NCI-H2196 treated with DMSO at 0.1 percent for 48 hours (cell line): ENCODE measurements at regions not wholly inside any gene's neighbourhood (a gene's known extent, or its start where the extent isn't known, plus 50 kb on each side); places are given as distances from the start of the nearest gene placed in this dataset.
A peak's percentile ranks its signal among the peaks of the same experiment; 100 is the strongest.
"Not testable (repeated sequence)": the region's sequence is repeated elsewhere in the genome, so short reads cannot be mapped to it uniquely, and the experiment has no call there.

Experiments
- DNase-seq: peaks from one replicate; lab custom pipeline; 2025; ENCODE audit not compliant: unreplicated experiment; lab: John Stamatoyannopoulos, UW

DNA sequence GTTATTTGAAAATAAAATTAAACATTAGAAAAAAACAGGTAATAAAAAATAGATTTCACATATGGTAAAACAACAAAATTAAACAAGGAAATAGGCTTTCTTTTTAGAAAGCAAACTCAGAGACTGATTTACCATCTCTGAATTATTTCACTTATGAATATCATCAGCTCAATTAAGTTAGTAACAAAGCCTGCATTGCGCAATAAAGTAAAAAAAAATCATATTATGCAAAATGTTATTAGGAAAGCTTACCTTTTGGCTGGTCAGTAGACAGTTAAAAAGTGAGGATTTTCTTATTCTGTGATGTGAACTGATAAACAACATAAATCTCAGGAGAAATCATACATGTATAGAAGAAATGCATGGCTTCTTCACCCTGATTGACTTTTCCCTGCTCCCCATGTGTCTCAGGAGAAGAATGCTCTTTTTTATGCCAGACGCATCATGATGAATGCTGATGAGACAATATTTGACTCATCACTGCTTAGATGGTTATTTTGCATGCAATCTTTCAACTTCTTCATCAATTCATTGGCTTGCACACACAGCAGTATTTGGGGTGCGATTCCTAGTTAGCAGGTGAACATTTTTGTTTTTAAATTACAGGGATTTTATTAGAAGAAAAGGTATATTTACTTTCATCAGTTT lies 124.5 kb upstream of the USP15 start:
- no peak for DNase-seq

DNA sequence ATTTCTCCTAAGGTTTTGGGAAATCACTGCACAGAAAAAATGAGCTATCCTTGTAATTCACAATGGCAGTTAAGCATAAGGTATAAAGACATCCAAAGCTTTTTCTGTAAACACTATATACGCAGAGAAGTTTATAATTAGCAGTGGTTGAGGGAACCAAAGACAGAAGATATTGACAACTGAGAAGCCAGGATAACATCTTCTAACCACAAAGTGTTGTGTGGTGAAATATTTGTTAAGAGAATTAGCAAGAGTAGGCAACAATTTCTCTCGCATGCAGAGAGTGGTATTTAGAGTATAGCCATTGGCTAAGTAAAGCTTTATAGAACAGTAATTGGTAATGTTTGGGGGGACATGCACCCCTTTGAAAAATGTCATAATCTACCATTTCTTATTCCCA lies 123.7 kb upstream of the USP15 start:
- no peak for DNase-seq

DNA sequence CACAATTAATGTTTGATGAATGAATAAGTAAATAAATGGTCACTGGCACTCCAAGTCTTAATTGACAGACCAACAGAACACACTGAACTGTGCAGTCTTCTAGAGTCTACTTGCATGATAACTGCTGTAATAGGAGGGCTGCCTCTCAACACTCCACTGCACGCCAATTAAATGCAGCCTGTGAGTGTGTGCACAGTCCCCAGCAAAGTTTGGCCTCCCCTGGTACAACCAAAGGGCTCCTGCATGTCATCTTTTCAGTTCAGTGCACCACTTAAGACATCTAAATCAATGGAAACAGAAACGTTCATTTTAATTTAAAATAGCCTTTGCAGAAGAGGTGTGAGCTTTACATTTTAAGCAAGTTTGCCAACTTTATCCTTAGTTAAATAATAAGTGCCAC lies 121.7 kb upstream of the USP15 start:
- DNase-seq = no peak

DNA sequence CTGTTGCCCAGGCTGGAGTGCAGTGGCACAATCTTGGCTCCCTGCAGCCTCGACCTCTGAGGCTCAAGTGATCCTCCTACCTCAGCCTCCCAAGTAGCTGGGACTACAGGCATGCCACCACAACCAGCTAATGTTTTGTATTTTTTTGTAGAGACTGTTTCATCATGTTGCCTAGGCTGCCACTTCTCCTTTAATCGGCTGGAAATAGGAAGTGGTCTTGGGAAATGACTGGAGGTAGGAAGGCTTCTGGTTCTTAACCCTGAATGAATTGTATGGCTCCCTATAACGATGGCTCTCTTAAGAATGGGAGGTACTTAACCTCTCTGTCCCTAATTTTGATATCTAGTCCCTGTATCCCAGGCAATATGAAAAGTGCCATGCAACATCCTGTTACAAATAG lies 113.9 kb upstream of the USP15 start:
- no peak for DNase-seq

DNA sequence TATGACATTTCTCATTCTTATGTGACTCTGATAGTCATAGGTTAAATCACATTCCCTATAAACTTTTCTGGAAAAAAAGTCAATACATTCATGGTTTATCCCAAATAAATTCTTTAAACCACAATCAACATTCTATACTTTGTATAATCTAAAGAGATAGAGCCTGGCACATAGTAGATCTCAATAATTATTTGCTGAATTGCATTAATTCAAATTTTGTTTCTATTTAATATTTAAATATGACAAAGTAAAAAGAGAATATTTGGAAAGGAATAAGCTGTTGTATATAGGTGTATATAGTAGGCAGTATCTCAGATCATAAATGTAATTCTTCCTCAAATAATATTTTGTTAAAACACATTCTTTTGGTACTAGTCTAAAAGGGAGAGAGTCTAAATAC lies 102.2 kb upstream of the USP15 start:
- DNase-seq = no peak

DNA sequence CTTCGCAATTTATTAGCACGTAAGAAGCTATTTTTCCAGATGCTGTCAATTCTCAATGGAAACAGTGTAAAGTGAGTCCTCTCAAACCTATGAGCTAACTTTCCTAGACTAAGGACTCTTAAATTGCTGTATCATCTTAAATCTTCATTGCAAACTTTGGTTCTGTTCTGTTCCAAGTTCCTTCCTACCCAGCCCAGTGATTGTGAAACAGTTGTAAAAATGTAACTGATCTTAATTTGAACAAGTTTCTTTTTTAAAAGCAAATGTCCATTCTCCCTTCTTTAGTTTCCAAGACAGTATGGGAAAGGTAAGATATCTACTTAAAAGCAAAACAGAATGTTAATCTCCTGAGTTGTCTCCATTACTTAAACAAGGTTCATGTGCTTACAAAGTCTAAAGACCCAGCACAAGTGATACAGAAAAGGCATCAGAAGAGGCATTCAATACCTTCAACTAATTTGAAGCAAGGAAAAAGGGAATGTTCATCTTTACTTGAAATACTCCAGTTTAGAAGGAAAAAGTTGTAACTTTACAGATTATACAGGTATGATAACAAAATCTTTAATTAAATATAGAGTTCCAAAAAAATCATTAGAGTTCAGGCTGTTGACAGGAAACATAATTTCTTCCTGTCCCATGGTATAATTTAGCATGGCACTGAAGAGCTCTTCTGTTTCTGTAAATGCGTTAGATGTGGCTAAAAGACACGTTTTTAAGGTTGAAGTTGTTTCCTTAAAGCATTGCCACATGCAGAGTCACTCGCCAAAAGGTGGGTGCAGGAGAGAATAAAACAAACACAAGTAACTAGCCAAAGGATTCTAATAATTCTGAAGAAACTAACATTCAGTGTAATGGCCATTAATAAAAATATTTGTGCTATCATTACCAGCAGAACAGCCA lies 101.5 kb upstream of the USP15 start:
- no peak for DNase-seq

DNA sequence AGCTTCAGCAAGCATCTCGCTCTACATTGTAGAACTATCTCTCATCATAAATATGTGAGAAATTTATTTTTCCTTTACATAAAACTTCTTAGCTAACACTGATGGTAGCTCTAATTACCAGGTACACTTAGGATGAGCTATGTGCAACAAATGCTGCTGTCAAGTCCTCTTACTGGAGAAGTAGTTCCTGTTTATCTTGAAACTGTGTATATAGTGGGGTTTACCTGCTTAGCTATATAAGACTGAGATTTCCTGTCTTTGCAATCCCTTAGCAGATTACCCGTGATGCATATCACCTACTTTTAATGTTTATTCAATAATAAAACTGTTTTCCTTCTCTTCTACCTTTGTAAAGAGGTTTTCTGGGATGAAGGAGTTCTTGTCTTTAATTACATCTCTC lies 98.0 kb upstream of the USP15 start:
- no peak for DNase-seq

DNA sequence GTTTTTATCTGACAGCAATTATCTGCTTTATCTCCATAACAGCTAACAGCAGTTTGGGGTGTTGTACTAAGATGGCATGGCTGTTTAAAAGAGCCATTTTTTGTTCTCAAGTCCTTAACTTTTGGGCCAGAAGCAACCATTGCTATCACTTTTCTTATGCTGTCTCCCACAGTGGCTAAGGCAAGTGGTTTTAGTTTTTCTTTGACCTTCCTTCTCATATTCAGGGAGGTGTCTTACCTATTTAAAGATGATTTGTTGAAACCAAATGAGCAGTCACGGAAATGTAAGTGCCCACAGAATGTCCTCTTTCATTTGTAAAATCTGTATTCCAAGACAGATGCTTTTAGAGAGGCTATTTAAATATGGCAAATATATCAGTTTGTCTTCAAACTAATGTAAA lies 96.8 kb upstream of the USP15 start:
- DNase-seq = no peak

DNA sequence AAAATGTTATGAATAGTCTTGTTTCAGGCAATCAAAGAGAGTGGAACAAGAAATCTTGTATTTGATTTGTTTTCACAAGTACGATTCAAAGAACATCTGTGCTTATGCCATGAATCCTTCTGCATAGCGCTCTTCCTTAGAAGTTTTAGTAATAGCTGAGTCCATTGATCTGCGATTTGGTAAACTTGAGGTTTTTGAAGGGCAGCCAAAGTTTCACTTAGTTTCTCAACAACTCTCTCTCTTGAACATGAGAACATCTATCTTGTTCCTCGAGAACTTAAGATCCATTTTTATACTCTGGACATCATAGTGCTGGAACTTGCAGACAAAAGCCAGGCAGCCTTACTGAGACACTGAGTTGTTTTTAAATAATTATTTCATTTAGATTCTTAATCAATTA lies 96.2 kb upstream of the USP15 start:
- no peak for DNase-seq

DNA sequence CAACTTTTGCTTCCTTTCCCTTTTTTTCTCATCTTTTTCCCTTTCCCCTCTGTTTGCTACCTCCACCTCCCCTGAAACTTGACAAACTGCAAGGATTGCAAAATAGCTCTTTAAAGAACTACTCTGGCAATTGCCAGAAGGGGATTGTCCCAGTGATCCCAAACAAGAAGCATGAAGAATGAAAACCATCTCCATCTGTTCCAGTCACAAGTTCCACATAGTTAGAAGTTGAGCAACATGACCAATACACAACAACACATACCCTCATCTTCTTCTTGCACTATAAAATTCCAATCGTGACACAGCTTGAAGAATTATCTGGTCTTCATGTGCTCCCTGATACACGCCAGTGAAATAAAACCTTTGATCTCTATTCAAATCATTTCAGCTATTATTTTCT lies 93.7 kb upstream of the USP15 start:
- no peak for DNase-seq

DNA sequence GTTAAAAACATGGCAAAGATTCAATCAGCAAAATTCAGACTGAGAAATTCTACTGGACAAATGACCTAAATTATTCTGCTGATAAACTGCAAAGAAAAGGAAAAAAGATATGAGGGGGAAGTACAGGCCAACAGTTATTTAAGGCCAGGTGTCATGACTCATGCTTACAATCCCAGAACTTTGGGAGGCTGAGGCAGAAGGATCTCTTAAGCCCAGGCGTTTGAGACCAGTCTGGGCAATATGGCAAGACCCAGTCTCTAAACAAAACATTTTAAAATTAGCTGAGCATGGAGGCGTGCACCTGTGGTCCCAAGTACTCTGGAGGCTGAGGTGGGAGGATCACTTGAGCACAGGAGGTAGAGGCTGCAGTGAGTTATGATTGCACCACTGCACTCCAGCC lies 91.8 kb upstream of the USP15 start:
- DNase-seq = no peak

DNA sequence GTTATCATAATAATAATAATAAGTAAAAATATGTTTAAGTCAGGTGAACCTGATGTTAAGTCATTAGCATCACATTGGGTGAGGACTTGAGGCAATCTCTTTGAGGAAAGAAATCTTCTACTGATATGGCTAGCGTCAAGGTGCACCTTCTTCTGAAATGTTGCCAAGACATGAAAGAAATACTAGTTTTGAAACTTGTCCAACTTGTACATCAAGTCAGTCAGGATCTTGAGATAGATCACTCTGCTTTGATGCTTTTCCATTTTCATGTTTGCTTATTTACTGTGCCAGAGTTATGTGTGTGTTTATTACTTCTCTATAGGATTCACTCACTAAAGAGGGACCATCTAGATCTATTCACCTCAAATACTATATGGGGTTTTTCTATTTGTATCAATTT lies 90.0 kb upstream of the USP15 start:
- no peak for DNase-seq

DNA sequence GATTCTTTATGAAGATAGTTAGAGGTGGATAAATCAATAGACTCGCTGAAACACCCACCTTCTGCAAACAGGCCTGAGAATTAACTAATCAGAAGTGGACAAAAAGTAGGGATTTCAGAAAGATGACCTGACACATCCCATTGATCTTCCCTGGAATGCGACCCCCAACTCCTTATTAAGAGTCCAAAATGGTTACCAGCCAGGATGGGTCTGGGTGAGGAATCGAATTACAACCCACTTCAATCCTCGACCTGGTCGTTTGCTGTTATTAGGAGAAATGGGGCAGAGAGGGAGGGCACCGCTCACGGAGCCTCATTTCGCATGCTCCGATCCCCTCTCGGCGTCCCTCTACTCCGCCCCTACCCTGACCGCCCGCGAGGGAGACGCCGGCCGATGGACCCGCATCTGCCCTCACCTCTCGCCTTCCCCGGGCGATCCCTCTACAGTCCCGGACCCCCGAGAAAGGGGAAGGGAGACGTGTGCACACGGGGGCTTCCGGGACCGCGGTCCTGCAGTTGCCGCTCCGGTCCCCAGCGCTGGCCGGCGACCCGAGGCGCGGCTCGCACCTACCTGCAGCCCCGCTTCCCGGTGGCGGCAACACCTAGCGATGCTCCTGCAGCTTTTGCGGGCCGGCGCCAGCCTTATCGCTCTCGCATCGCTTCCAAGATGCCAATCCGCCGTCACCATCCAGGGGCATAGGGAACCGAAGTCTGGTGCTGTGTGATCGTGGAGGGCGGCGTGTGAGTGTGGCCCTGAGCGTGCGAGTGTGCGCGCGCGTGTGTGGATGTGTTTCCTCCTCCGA lies 69.3 kb upstream of the USP15 start:
- DNase-seq = no peak

DNA sequence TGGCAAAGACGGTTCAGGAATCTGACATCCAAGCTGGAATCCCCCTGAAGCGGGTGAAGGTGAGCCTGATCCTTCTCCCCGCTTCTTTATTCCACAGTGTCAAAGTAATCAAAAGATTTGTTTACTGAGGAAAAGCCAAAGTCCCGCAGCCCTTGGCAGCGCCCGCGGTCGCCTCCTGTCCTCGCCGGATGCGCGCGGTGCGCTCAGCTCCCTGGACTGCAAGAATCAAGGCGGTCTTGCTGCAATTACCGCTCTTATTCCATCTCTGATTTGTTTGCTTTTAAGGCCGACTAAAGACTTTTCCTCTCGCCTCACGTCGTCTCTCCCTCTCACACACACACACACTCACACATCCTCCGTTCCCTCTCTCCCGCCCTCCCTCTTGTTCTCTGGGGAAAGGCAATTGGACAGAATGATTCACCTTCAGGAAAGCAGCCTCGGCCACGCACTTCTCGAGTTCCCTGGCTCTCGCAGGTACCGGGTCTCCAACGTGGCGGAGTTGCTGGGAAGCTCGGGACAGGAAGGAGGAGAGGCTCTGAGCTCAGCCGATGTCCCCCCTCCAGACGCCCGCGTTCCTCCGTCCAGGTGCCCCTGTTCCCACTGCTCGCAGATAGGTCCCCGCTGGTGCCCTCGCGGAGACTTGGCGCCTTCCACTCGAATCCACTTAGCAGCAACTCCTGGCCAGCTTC lies 68.6 kb upstream of the USP15 start:
- no peak for DNase-seq

DNA sequence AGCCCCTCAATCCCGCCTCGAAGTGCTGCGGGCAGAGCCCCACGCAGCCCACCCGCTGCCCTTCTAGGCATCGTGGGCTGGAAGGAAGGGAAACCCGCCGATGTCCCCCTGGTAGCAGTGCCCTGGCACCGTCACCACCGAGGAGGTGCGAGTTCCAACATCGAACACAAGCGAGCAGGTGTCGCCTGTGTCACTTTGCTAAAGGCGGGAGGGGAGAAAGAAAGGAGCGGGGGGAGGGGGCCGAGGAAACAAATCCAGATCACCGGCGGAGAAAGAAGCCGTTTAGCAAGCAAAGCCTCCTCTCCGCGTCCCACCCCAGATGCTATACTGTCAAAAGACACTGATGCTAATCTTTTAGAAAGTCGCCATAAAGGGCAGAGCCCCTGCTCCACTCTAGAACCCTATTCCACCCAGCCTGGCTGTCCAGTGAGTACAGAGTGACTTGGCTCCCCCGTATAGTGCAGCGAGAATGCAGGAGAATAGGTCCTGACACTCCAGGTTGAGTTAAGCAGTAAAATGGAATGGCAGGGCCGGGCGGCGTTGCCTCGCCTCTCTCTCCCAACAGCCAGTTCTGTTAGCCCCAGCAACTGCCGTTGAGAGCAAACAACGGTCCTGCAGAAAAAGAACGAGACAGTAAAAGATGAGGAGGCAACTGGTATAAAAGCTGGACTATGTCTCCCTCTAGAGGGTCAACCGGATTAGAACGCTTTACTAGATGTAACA lies 67.9 kb upstream of the USP15 start:
- peak; percentile 61 for DNase-seq

DNA sequence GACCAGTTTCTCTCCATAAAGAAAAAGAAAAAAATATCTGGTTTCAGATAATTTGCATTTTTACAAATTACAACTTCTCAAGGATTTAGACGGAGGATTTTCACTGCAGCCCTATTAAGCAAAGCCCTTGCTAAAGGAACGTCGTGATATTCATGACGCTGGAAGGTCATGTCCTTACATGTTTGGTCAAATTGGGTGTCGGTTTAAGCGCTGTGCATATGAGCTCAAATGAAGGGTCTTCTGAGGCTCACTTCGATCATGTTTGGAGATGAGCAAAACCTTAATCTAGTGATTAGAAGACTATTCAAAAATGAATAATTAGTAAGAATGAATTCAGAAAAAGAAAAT lies 67.3 kb upstream of the USP15 start:
- DNase-seq = no peak

DNA sequence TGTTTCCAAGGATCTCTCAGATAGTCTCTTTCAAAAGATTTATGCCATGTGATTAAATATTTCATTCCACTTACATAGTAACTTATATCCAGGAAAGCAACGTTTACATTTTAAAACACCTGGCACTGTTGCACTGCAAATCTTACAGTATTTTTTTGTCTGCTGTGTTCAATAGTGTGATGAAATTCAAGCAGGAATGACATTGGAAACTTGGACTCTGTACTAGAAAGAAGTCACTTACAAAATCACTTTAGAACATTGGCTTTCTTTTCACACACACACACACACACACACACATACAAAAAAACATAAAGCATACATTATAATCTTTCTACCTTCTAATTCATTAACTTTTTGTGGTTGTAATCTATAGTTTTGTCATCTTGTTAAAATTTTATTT lies 66.2 kb upstream of the USP15 start:
- DNase-seq = no peak

DNA sequence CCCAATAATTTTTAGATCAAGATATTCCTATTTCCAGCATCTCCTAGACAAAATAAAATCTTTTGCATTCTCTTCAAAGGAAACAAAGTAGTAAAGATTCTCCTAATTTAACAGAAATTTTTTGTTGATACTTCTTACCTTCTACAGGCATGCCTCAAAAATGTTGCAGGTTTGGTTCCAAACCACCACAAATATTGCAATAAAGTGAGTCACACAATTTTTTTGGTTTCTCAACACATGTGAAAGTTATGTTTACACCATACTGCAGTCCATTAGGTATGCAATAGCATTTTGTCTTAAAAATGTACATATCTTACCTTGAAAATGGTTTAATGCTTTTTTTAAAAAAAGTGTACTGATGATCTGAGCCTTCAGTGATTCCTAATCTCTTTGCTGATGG lies 65.6 kb upstream of the USP15 start:
- no peak for DNase-seq

DNA sequence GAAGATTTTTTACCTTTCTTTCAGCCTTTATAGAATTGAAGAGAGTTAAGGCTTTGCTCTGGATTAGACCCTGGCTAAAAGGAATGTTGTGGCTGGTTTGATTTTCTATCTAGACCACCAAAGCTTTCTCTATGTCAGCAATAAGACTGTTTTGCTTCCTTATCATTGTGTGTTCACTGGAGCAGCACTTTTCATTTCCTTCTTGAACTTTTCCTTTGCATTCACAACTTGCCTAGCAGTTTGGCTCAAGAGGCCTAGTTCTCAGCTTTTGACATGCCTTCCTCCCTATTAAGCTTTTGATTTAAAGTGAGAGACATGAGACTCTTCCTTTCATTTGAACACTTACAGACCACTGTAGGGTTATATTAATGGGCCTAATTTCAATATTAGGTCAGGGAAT lies 64.1 kb upstream of the USP15 start:
- DNase-seq = no peak

DNA sequence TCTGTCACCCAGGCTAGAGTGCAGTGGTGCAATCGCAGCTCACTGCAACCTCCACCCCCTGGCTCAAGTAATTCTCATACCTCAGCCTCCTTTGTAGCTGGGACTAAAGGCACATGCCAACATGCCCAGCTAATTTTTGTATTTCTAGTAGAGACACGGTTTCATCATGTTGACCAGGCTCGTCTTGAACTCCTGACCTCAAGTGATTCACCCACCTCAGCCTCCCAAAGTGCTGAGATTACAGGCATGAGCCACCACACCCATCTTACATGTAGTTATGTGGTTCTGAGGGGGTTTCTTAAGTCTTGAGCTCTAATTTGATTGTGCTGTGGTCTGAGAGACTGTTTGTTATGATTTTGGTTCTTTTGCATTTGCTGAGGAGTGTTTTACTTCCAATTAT lies 57.3 kb upstream of the USP15 start:
- not testable (repeated sequence) for DNase-seq

DNA sequence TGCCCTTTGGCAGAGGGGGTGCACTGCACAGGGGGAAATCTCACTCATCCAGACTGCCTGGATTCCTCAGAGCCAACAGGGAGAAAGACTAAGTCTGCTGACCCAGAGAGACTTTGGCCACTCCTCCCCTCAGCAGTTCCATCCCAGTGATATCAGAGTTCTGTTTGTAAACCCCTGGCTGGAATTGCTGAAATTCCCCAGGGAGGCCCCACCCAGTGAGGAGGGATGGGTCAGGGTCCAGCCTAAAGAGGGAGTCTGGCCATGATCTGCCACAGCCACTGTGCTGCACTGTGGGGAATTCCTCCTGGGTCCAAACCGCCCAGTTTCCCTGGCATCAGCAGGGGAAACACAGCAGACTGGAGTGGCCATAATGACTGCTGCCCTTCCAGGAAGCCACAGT lies 54.9 kb upstream of the USP15 start:
- no peak for DNase-seq
